Neural progenitor cell (in vitro differentiated cells): ENCODE measurements at regions not wholly inside any gene's neighbourhood (a gene's known extent, or its start where the extent isn't known, plus 50 kb on each side); places are given as distances from the start of the nearest gene placed in this dataset.

ENCODE experiments used
- EZH2phosphoT487 ChIP-seq: fragments of 200-600 bp; sonication (generic); IDR thresholded peaks from 2 replicates; pipeline ENCODE4 v1.6.1; 2017; ENCODE audit warnings: antibody characterized with exemption
- TF ChIP-seq, protein P1 (sequence below): fragments of 200-600 bp; sonication (generic); IDR thresholded peaks from 2 replicates; pipeline ENCODE4 v1.5.1; 2017; ENCODE audit warnings: antibody characterized with exemption, mild to moderate bottlenecking

DNA sequence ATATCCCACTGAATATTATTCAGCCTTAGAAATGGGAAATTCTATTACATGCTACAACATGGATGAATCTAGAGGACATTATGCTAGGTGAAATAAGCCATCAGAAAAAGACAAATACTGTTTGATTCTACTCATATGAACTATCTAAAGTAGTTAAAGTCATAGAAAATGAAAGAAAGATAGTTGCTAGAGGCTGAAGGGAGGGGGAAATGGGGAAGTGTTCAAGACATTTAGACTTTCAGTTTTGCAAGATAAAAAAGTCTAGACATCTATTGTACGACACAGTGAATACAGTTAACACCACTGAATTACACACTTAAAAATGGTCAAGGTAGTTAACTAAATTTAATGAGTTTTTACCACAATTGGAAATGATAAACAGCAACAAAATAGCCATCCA is 835.9 kb upstream of the CHAC2 start:
- TF ChIP-seq, protein P1, sequence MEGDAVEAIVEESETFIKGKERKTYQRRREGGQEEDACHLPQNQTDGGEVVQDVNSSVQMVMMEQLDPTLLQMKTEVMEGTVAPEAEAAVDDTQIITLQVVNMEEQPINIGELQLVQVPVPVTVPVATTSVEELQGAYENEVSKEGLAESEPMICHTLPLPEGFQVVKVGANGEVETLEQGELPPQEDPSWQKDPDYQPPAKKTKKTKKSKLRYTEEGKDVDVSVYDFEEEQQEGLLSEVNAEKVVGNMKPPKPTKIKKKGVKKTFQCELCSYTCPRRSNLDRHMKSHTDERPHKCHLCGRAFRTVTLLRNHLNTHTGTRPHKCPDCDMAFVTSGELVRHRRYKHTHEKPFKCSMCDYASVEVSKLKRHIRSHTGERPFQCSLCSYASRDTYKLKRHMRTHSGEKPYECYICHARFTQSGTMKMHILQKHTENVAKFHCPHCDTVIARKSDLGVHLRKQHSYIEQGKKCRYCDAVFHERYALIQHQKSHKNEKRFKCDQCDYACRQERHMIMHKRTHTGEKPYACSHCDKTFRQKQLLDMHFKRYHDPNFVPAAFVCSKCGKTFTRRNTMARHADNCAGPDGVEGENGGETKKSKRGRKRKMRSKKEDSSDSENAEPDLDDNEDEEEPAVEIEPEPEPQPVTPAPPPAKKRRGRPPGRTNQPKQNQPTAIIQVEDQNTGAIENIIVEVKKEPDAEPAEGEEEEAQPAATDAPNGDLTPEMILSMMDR, result no peak
- no peak for TF ChIP-seq EZH2phosphoT487
